ENCODE measurements at regions not wholly inside any gene's neighbourhood (a gene's known extent, or its start where the extent isn't known, plus 50 kb on each side); places are given as distances from the start of the nearest gene placed in this dataset.

- no peaks in the 10 kb centered on the region for H3K36me3 ChIP-seq (ENCODE audit: control insufficient read depth, insufficient read depth, low read length)
- DNase-seq (no peak), ATAC-seq (ENCODE audit: low read depth) (no peak)
- no peaks in the 10 kb centered on the region for H3K4me1 ChIP-seq (ENCODE audit: control insufficient read depth, insufficient read depth, low read length)
- H4K20me1 ChIP-seq (ENCODE audit: insufficient read depth, low read length): no peaks in the 10 kb centered on the region
- H3K79me1 ChIP-seq (ENCODE audit: low read depth in 1 of 2, low read length in 2 of 2): no peaks in the 10 kb centered on the region
- BruUV-seq (replicated peaks): no TSS peak
- no peak overlapping the region for H2BK120ac ChIP-seq (ENCODE audit: low read depth, low read length)
- no peak overlapping the region for H3K4me2 ChIP-seq (ENCODE audit: low read depth, low read length)
- intact Hi-C loops (cut with micrococcal nuclease): no loop called here
- no peak overlapping the region for H3K9ac ChIP-seq (ENCODE audit: low read depth, low read length)
- in situ Hi-C loops (cut with MboI; ENCODE audit: low sequenced_read_pairs): no loop called here
- no peak overlapping the region for H2BK15ac ChIP-seq (ENCODE audit: low read depth, low read length)
- H4K91ac ChIP-seq (ENCODE audit: insufficient read depth, low read depth, low read length): no peak overlapping the region
- ChIA-PET CTCF (no interaction called here), POLR2A (ENCODE audit: unreplicated experiment) (no interaction called here)
- H3K9me1 ChIP-seq (ENCODE audit: insufficient read depth, low read length): no peaks in the 10 kb centered on the region
- no peak overlapping the region for H2AFZ ChIP-seq (replicated peaks; ENCODE audit: low read length, poor library complexity)
- H2AK5ac ChIP-seq (ENCODE audit: low read depth, low read length): no peak overlapping the region
- H4K8ac ChIP-seq (ENCODE audit: low read depth in 2 of 2, low read length in 2 of 2): no peak overlapping the region
- H3K18ac ChIP-seq (ENCODE audit: low read depth, low read length): no peak overlapping the region
- no peak overlapping the region for H3K14ac ChIP-seq (replicated peaks; ENCODE audit: low read depth, low read length)
- no peak overlapping the region for H2BK5ac ChIP-seq (ENCODE audit: low read depth, low read length, poor library complexity, severe bottlenecking)
- no peak for TF ChIP-seq USF2 (IDR thresholded peaks at IDR 0.05; ENCODE audit: low read depth, low read length)
- TF ChIP-seq FOS (IDR thresholded peaks at IDR 0.05; ENCODE audit: low read depth, low read length): no peak
- TF ChIP-seq POLR2A (IDR thresholded peaks at IDR 0.05; ENCODE audit: low read depth, low read length): no peak
- no peak for TF ChIP-seq MAFK (IDR thresholded peaks at IDR 0.05; ENCODE audit: low read depth, low read length)
- no peak for TF ChIP-seq MXI1 (IDR thresholded peaks at IDR 0.05; ENCODE audit: borderline replicate concordance, low read depth, low read length)
- TF ChIP-seq NFE2L2 (IDR thresholded peaks at IDR 0.05; ENCODE audit: low read depth, low read length): no peak
- TF ChIP-seq CTCF (conservative IDR thresholded peaks at IDR 0.05; ENCODE audit: low read depth, low read length): no peak
- no peak for TF ChIP-seq CEBPB (IDR thresholded peaks at IDR 0.05; ENCODE audit: low read depth, low read length)
- no peak for TF ChIP-seq SMC3 (IDR thresholded peaks at IDR 0.05; ENCODE audit: low read depth, low read length)
- TF ChIP-seq MAZ (IDR thresholded peaks at IDR 0.05; ENCODE audit: borderline replicate concordance, low read depth, low read length): no peak
- TF ChIP-seq RFX5 (IDR thresholded peaks at IDR 0.05; ENCODE audit: low read depth, low read length): no peak
- TF ChIP-seq RCOR1 (IDR thresholded peaks at IDR 0.05; ENCODE audit: insufficient replicate concordance, low read length): no peak
- no peak for TF ChIP-seq CHD1 (IDR thresholded peaks at IDR 0.05; ENCODE audit: low read depth, low read length)
- TF ChIP-seq BHLHE40 (IDR thresholded peaks at IDR 0.05; ENCODE audit: low read depth, low read length): no peak
- TF ChIP-seq ELK1 (IDR thresholded peaks at IDR 0.05; ENCODE audit: borderline replicate concordance, low read depth, low read length): no peak
- no peak for TF ChIP-seq RAD21 (IDR thresholded peaks at IDR 0.05; ENCODE audit: low read length)
- H2BK20ac ChIP-seq (ENCODE audit: low read depth, low read length): no peak overlapping the region
- H4K5ac ChIP-seq (ENCODE audit: low read depth, low read length): no peak overlapping the region
- no peak overlapping the region for H3K4ac ChIP-seq (ENCODE audit: low read depth, low read length)
- peaks cover 3% of the 10 kb centered on the region for H3K9me3 ChIP-seq (ENCODE audit: control insufficient read depth, insufficient read depth, low read length)
- dilution Hi-C loops (cut with HindIII; ENCODE audit: low sequenced_read_pairs, unreplicated experiment): no loop called here
- WGBS, 2 experiments (ENCODE audit: extremely low coverage in 2 of 2, insufficient read length in 1 of 2): no CpG with 5 or more reads among the region's 1 CpG
- H3K27ac ChIP-seq (ENCODE audit: insufficient read depth, low read length): no peak overlapping the region
- no peak overlapping the region for H3K23ac ChIP-seq (ENCODE audit: low read depth, low read length)
- H3K27me3 ChIP-seq (ENCODE audit: control insufficient read depth, insufficient read depth, low read length): no peaks in the 10 kb centered on the region
- no peak overlapping the region for H3K56ac ChIP-seq (ENCODE audit: extremely low read depth, insufficient read depth, low read length)
- H2AK9ac ChIP-seq (replicated peaks; ENCODE audit: low read depth, low read length, poor library complexity): no peak overlapping the region
- no peak overlapping the region for H3K4me3 ChIP-seq (ENCODE audit: insufficient read depth, low read depth, low read length)
Observed at GRCh38 chr13:81381560-81381959, 1040.6 kb upstream of the SPRY2 start.

Measured in IMR-90 (cell line).